Tibial nerve (tissue), 4 donors: ENCODE measurements at regions not wholly inside any gene's neighbourhood (a gene's known extent, or its start where the extent isn't known, plus 50 kb on each side); places are given as distances from the start of the nearest gene placed in this dataset.

ENCODE experiments used
- DNase-seq, 2 donors: peaks; one replicate each; pipeline ENCODE4 v3.0.0-alpha.2; 2019; ENCODE audit warnings: low spot score in 2 of 2
- H3K27ac ChIP-seq, 4 donors: fragments of 200-600 bp; sonication (generic) in 3 of 4; one replicate each; pipeline ENCODE4 v1.5.1; 2017 to 2019; ENCODE audit warnings: mild to moderate bottlenecking in 1 of 4
- H3K27me3 ChIP-seq, 2 donors: fragments of 200-600 bp; sonication (generic) in 1 of 2; one replicate each; pipeline versions ENCODE4 v1.5.1 to v1.6.0; 2017 to 2019
- H3K36me3 ChIP-seq, 3 donors: fragments of 200-600 bp; sonication (generic); one replicate each; pipeline ENCODE4 v1.5.1; 2018 to 2019
- H3K4me1 ChIP-seq, 4 donors: fragments of 200-600 bp; sonication (generic) in 3 of 4; one replicate each; pipeline ENCODE4 v1.5.1; 2017 to 2019
- H3K4me3 ChIP-seq, 4 donors: fragments of 200-600 bp; sonication (generic) in 3 of 4; one replicate each; pipeline ENCODE4 v1.5.1; 2017 to 2019; ENCODE audit warnings: mild to moderate bottlenecking in 1 of 4, moderate library complexity in 1 of 4
- H3K9me3 ChIP-seq, 4 donors: fragments of 200-600 bp; sonication (generic) in 3 of 4; one replicate each; pipeline ENCODE4 v1.5.1; 2017 to 2019
- EP300 ChIP-seq, 2 donors: sonication (generic); formaldehyde crosslinking; IDR thresholded peaks; one replicate each; pipeline ENCODE4 v1.6.1; 2017; ENCODE audit warnings: antibody characterized with exemption in 2 of 2, mild to moderate bottlenecking in 1 of 2
- POLR2A ChIP-seq, 2 donors: fragments of 450-650 bp; IDR thresholded peaks; one replicate each; pipeline ENCODE4 v1.6.1; 2017; ENCODE audit warnings: antibody characterized with exemption in 2 of 2, mild to moderate bottlenecking in 2 of 2, moderate library complexity in 2 of 2
- WGBS, 2 donors: methylation state at CpG; one replicate each; pipeline ENCODE4 v1.1.5; 2018; 5-methylcytosine and 5-hydroxymethylcytosine counted together
- TF ChIP-seq, protein P1 (sequence below), 5 experiments: fragments of 200-600 bp in 3 of 5; fragments of 450-650 bp in 2 of 5; sonication (generic) in 3 of 5; IDR thresholded peaks; one replicate each; pipeline ENCODE4 v1.5.1; 2016 to 2019; ENCODE audit warnings: antibody characterized with exemption in 5 of 5, mild to moderate bottlenecking in 3 of 5, moderate library complexity in 2 of 5

DNA sequence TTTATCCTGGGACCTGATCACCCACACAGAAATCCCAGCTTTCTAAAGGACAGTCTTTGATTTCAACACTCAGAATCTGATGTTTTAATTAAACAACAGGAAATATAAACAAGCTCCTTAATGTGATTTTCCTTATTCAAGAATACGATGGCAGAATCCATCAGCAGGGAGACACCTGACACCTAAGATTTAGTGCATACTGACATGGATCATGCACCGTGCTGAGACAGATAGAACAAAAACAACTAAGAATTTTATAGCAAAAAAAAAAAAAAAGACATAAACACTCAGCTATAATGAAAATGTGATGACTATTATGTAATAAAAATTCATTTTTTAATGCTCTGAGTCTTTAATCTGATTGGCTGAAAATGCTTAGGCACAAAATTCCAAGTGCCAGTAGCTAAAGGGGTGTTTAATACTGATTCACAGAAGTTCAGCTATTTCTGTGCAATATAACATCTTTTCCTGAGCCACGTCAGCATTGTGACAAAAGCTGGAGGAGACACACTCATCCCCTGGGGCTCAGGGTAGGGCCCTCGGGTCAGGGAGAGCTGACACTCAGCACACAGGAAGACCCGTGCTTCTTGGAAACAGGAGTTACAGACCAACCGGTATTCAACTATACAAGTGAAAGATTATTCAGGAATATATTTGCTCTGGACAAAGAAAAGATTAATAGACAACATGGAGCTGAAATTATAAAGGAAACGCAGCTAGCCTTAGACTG, 247.4 kb downstream of the FBXO15 start:
- Histone ChIP-seq H3K36me3 (no peaks in the 10 kb centered on the region), H3K9me3 (no peaks in the 10 kb centered on the region), H3K4me1 (no peaks in the 10 kb centered on the region), H3K27me3 (no peaks in the 10 kb centered on the region), H3K4me3 (no peak overlapping the region), H3K27ac (no peak overlapping the region)
- no peak for DNase-seq
- WGBS, 2 donors: 52 to 56% methylated on average over 7 of the region's 7 CpGs
- no peak for TF ChIP-seq POLR2A (IDR thresholded peaks at IDR 0.05)
- TF ChIP-seq, protein P1, sequence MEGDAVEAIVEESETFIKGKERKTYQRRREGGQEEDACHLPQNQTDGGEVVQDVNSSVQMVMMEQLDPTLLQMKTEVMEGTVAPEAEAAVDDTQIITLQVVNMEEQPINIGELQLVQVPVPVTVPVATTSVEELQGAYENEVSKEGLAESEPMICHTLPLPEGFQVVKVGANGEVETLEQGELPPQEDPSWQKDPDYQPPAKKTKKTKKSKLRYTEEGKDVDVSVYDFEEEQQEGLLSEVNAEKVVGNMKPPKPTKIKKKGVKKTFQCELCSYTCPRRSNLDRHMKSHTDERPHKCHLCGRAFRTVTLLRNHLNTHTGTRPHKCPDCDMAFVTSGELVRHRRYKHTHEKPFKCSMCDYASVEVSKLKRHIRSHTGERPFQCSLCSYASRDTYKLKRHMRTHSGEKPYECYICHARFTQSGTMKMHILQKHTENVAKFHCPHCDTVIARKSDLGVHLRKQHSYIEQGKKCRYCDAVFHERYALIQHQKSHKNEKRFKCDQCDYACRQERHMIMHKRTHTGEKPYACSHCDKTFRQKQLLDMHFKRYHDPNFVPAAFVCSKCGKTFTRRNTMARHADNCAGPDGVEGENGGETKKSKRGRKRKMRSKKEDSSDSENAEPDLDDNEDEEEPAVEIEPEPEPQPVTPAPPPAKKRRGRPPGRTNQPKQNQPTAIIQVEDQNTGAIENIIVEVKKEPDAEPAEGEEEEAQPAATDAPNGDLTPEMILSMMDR (IDR thresholded peaks at IDR 0.05): no peak
- TF ChIP-seq EP300 (IDR thresholded peaks at IDR 0.05): no peak

DNA sequence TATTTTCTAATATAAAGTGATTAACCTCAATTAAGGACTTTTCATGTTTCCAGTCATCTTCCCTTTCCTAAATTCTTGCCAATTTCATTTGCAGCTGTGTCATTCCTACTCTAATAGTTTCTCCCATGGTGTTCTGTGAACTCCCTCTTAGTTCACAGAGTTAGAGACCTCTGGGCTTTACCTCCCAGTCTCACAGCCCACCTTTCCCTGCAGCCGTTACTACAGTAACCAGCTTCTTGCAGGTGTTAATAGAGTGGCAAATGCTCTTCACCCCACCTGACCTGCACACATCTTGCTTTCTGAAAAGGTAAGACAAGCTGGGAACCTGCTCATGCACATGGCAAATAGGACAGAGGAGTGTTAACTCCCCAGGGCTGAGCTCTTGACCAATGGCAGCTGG, 250.1 kb downstream of the FBXO15 start:
- Histone ChIP-seq H3K27ac (no peak overlapping the region), H3K27me3 (no peaks in the 10 kb centered on the region), H3K4me1 (no peaks in the 10 kb centered on the region), H3K4me3 (no peak overlapping the region), H3K36me3 (no peaks in the 10 kb centered on the region), H3K9me3 (no peaks in the 10 kb centered on the region)
- DNase-seq: no peak
- TF ChIP-seq EP300 (IDR thresholded peaks at IDR 0.05): no peak
- TF ChIP-seq, protein P1 (IDR thresholded peaks at IDR 0.05): no peak
- no peak for TF ChIP-seq POLR2A (IDR thresholded peaks at IDR 0.05)
- 56 to 74% methylated on average over 1 of the region's 1 CpG for WGBS, 2 donors

DNA sequence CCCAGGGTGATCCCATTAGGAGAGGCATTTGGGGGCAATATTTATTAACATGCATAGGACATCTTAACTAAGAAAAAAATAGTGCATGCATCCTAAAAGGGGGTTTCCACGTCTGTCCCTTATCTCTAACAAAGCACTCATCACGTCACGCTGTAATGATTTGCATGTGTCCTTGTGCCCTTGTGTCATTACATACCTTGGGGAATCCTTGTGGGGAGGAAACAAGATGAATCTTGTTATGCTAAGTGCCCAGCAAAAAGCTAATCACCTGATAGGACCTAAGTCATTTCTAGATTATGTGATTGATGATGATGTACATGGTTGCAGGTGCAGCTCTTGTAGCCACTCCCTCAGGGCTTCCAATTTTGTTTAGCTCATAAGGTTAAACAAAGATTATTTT, 250.9 kb downstream of the FBXO15 start:
- Histone ChIP-seq H3K27me3 (no peaks in the 10 kb centered on the region), H3K4me1 (no peaks in the 10 kb centered on the region), H3K4me3 (no peak overlapping the region), H3K9me3 (no peaks in the 10 kb centered on the region), H3K36me3 (no peaks in the 10 kb centered on the region), H3K27ac (no peak overlapping the region)
- WGBS, 2 donors: 56 to 75% methylated on average over 3 of the region's 3 CpGs
- TF ChIP-seq, protein P1 (IDR thresholded peaks at IDR 0.05): no peak
- TF ChIP-seq EP300 (IDR thresholded peaks at IDR 0.05): no peak
- no peak for DNase-seq

DNA sequence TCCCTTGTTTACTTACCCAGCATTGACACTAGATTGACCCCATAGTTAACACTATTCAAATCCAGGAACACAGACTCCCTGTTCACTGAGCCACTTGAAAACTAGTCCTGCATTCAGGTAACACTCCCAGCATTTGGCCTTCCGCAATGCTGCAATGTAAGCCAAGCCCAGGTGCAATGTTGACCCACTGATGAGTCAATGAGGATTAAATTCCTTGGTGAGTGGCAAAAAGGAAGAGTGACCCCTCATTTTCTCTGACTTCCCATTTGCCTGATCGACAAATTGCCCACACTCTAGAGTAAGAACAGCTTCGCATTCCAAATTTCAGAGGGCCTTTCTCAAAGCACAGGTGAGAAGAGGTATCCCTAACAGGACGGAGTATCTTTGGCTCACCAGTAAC, 251.9 kb downstream of the FBXO15 start:
- 50 to 61% methylated on average over 4 of the region's 4 CpGs for WGBS, 2 donors
- H3K4me1 ChIP-seq: no peaks in the 10 kb centered on the region

DNA sequence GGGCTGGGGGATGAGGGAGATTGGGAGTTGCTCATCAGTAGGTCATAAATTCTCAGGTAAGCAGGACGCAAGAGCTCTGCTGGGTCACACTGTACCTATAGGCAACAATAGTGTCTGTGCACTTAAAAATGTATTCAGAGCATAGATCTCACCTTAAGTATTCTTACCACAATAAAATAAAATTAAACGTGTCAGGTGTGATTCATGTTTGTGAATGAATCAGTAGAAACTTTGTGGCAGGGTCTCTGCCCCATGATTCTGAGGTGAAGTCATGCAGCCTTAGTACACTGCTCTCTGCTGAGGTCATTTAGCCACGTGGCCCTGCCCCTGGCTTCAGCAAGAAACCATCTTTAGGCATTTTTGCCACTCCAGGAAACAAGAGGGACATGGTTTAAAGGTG, 253.8 kb downstream of the FBXO15 start:
- Histone ChIP-seq H3K4me1 (no peaks in the 10 kb centered on the region), H3K27ac (no peak overlapping the region), H3K4me3 (no peak overlapping the region), H3K36me3 (no peaks in the 10 kb centered on the region), H3K27me3 (no peaks in the 10 kb centered on the region), H3K9me3 (no peaks in the 10 kb centered on the region)
- DNase-seq: no peak
- 71 to 78% methylated on average over 3 of the region's 3 CpGs for WGBS, 2 donors
- no peak for TF ChIP-seq EP300 (IDR thresholded peaks at IDR 0.05)
- TF ChIP-seq POLR2A (IDR thresholded peaks at IDR 0.05): no peak
- TF ChIP-seq, protein P1 (IDR thresholded peaks at IDR 0.05): no peak

More for the DNA sequence above, 251.9 kb downstream of the FBXO15 start:
- Histone ChIP-seq H3K27me3 (no peaks in the 10 kb centered on the region), H3K9me3 (no peaks in the 10 kb centered on the region), H3K4me3 (no peak overlapping the region), H3K27ac (no peak overlapping the region), H3K36me3 (no peaks in the 10 kb centered on the region)
- no peak for DNase-seq
- TF ChIP-seq EP300 (IDR thresholded peaks at IDR 0.05): no peak
- TF ChIP-seq POLR2A (IDR thresholded peaks at IDR 0.05): no peak
- TF ChIP-seq, protein P1 (IDR thresholded peaks at IDR 0.05): no peak
